Activated B cell treated with CpG ODN at 0.5 μM for 24 hours (primary cell): ENCODE measurements at regions not wholly inside any gene's neighbourhood (a gene's known extent, or its start where the extent isn't known, plus 50 kb on each side); places are given as distances from the start of the nearest gene placed in this dataset.

Source experiments
- ATAC-seq: fragments of 200-7000 bp; cut with Tn5 transposase; one replicate; pipeline ENCODE4 v1.10.0; 2021; ENCODE audit warnings: low read depth, mild to moderate bottlenecking, moderate library complexity
- CTCF ChIA-PET: fragments of 350-600 bp; sonication (Branson Sonifier 250); formaldehyde crosslinking; loops from one replicate; lab custom pipeline; 2021; ENCODE audit warnings: antibody characterized with exemption; lab: Charles Lee
- POLR2A ChIA-PET: fragments of 350-600 bp; sonication (Branson Sonifier 250); formaldehyde crosslinking; loops from one replicate; lab custom pipeline; 2021; ENCODE audit warnings: antibody characterized with exemption; lab: Charles Lee
- DNase-seq: peaks from one replicate; pipeline ENCODE4 v3.0.0; 2022
- H3K27ac Mint-ChIP-seq: one replicate; pipeline ENCODE4 v1.8.0; 2020; ENCODE audit warnings: mixed read lengths
- H3K27me3 Mint-ChIP-seq: one replicate; pipeline ENCODE4 v1.8.0; 2021; ENCODE audit warnings: mixed read lengths
- H3K36me3 Mint-ChIP-seq: one replicate; pipeline ENCODE4 v1.8.0; 2021; ENCODE audit warnings: low read depth, mixed read lengths
- H3K4me1 Mint-ChIP-seq: one replicate; pipeline ENCODE4 v1.8.0; 2021; ENCODE audit warnings: mixed read lengths
- H3K4me3 Mint-ChIP-seq: one replicate; pipeline ENCODE4 v1.8.0; 2020; ENCODE audit warnings: mild to moderate bottlenecking, mixed read lengths
- H3K9me3 Mint-ChIP-seq: one replicate; pipeline ENCODE4 v1.8.0; 2020; ENCODE audit warnings: mixed read lengths
- intact Hi-C: fragments of 100-400 bp; cut with micrococcal nuclease; formaldehyde crosslinking; loops from one replicate; pipeline ENCODE4 v1.15.1; 2024
- TF ChIP-seq, protein P1 (sequence below): fragments of 200-600 bp; IDR thresholded peaks from one replicate; pipeline ENCODE4 v1.8.0; 2022; ENCODE audit warnings: antibody characterized with exemption, mild to moderate bottlenecking

DNA sequence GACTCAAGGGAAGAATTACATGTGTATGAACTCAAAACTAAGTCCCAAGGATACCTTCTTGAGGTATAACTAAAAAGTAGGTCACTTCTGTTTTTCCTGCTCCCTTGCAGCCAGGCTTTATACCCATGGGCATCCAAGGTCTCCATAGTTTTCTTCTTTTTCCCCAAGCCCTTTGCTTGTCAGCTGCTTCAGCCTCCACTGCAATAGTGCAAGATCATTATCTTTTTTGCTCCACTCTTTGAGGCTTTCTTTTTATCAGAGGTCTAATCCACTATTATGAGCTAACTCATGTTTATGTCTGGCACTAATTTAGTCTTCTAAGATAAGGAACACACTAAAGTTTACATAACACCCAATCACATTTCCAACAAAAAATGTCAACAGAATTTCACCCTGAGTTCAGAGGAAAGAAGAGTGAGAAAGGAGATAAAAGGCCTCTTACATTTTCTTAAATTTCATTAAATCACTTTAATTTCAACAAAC is 121.2 kb upstream of the LSAMP start:
- Mint-ChIP-seq H3K9me3 (peaks cover 3% of the 10 kb centered on the region), H3K27ac (no peak overlapping the region), H3K4me1 (no peaks in the 10 kb centered on the region), H3K36me3 (no peaks in the 10 kb centered on the region), H3K4me3 (no peak overlapping the region), H3K27me3 (no peaks in the 10 kb centered on the region)
- ATAC-seq (no peak), DNase-seq (no peak)
- TF ChIP-seq, protein P1, sequence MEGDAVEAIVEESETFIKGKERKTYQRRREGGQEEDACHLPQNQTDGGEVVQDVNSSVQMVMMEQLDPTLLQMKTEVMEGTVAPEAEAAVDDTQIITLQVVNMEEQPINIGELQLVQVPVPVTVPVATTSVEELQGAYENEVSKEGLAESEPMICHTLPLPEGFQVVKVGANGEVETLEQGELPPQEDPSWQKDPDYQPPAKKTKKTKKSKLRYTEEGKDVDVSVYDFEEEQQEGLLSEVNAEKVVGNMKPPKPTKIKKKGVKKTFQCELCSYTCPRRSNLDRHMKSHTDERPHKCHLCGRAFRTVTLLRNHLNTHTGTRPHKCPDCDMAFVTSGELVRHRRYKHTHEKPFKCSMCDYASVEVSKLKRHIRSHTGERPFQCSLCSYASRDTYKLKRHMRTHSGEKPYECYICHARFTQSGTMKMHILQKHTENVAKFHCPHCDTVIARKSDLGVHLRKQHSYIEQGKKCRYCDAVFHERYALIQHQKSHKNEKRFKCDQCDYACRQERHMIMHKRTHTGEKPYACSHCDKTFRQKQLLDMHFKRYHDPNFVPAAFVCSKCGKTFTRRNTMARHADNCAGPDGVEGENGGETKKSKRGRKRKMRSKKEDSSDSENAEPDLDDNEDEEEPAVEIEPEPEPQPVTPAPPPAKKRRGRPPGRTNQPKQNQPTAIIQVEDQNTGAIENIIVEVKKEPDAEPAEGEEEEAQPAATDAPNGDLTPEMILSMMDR = no peak
- intact Hi-C loops = loop anchor here (5.0 kb wide), 1 partner anchor 309 kb away; no protein-coding TSS in a partner anchor
- CTCF ChIA-PET = no interaction called here
- POLR2A ChIA-PET = no interaction called here

DNA sequence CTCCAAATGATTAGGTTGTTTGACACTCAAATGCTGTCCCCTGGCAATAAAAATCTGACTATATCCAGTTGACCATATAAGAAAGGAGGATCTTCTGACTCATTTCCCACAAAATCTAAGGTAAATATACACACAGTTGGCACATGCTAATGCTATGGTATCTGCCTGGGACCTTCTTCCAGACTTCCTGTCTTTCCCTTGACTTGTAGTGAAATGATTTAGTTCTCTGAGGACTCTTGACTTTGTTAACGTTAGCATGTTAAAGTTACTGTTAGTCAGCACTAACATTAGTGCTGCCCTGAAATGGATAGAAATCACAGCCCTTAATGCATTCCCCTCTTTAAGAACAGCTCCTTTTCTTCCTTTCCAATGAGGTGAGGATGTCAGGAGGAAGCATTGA is 124.3 kb upstream of the LSAMP start:
- POLR2A ChIA-PET = no interaction called here

DNA sequence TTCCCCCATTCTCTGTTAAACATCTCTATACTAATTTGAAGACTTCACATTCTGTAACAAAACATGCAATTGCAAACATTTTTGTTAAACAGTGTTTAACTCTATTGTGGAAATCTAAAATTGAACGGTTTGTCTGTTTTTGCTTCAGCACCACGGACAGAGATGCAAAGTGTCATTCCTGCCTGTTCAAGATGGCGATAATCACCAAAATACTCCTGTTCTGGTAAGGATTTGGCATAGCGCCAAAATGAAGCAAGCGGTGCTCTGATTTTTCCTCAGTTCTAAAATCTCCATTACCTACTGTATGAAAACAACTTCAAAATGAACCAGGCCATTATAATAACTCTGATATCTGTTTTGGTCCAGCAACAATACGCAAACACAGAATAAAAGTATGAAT is 129.7 kb upstream of the TUSC7 start:
- ChIA-PET POLR2A (no interaction called here), CTCF (no interaction called here)
- Mint-ChIP-seq H3K36me3 (no peaks in the 10 kb centered on the region), H3K4me1 (no peaks in the 10 kb centered on the region), H3K4me3 (no peak overlapping the region), H3K27me3 (no peaks in the 10 kb centered on the region), H3K27ac (no peak overlapping the region), H3K9me3 (peaks cover 4% of the 10 kb centered on the region)
- TF ChIP-seq, protein P1 = no peak
- DNase-seq (no peak), ATAC-seq (no peak)
- intact Hi-C loops = no loop called here

More for the DNA sequence above, 124.3 kb upstream of the LSAMP start:
- CTCF ChIA-PET = no interaction called here
- ATAC-seq (no peak), DNase-seq (no peak)
- peaks cover 7% of the 10 kb centered on the region for H3K9me3 Mint-ChIP-seq
- no peak overlapping the region for H3K4me3 Mint-ChIP-seq
- no peaks in the 10 kb centered on the region for H3K27me3 Mint-ChIP-seq
- H3K27ac Mint-ChIP-seq = no peak overlapping the region
- no peaks in the 10 kb centered on the region for H3K4me1 Mint-ChIP-seq
- H3K36me3 Mint-ChIP-seq = no peaks in the 10 kb centered on the region
- intact Hi-C loops = loop anchor here (5.0 kb wide), 1 partner anchor 312 kb away; no protein-coding TSS in a partner anchor
- TF ChIP-seq, protein P1 = no peak

DNA sequence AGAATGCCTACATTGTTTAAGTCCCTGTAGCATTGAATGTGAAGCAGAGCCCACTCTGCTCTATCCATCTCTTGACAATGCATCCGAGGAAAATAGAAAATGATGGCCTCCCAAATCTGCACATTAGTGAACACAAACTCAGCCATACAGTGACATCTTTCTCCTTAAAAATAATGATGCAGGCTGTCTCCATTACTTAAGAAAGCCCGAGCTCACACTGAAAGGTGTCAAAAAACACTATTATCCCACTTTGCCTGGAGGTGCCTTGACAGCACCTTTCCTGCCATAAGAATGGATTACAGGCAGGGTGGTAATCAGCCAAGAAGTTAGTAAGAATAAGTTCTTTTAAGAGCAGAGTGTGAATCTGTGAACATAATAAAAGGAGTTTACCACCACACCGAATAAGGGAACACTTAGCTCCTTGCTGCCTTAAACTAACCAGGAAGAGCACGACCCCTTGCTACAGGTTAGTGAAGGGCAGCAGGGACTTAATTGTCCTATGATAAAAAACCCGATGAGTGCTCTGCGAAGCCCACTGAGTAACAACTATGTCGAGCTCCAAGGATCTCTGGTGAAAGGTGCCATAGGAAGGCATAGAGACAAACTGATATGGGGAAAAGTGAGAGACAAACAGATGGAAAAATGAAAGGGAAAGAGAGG is 123.2 kb upstream of the TUSC7 start:
- intact Hi-C loops = no loop called here
- ChIA-PET POLR2A (no interaction called here), CTCF (no interaction called here)
- Mint-ChIP-seq H3K27ac (no peak overlapping the region), H3K4me1 (no peaks in the 10 kb centered on the region), H3K4me3 (no peak overlapping the region), H3K36me3 (no peaks in the 10 kb centered on the region), H3K9me3 (no peaks in the 10 kb centered on the region), H3K27me3 (no peaks in the 10 kb centered on the region)
- DNase-seq (no peak), ATAC-seq (no peak)
- TF ChIP-seq, protein P1 = no peak

DNA sequence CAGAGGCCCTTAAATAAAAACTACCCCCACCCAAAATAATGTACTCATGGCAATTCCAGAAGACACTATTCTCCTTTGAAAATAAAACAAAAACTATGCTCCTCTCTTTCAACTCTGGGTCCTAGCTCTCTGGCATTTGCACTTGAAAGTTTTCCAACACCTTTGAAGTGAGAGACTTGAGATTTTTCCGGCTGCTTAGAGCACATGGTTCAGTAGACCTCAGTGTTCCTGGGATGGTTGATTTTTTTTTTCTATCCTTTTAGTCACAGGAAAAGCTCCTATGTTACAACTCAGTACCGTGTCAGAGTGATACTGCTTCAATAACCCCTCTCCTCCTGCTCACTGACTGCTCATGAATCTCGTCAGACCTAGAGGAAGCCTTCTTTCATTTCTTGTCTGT is 118.3 kb upstream of the TUSC7 start:
- Mint-ChIP-seq H3K4me1 (no peaks in the 10 kb centered on the region), H3K27ac (no peak overlapping the region), H3K36me3 (no peaks in the 10 kb centered on the region), H3K4me3 (no peak overlapping the region), H3K27me3 (no peaks in the 10 kb centered on the region), H3K9me3 (no peaks in the 10 kb centered on the region)
- TF ChIP-seq, protein P1 = no peak
- DNase-seq (no peak), ATAC-seq (no peak)
- POLR2A ChIA-PET = no interaction called here
- intact Hi-C loops = no loop called here
- CTCF ChIA-PET = no interaction called here
